Endothelial cell of hepatic sinusoid (primary cell): ENCODE measurements at regions not wholly inside any gene's neighbourhood (a gene's known extent, or its start where the extent isn't known, plus 50 kb on each side); places are given as distances from the start of the nearest gene placed in this dataset.

ENCODE experiments used
- in situ Hi-C: cut with HindIII; loops from 2 replicates; pipeline ENCODE4 v1.10.0; 2017; ENCODE audit warnings: low sequenced_read_pairs

DNA sequence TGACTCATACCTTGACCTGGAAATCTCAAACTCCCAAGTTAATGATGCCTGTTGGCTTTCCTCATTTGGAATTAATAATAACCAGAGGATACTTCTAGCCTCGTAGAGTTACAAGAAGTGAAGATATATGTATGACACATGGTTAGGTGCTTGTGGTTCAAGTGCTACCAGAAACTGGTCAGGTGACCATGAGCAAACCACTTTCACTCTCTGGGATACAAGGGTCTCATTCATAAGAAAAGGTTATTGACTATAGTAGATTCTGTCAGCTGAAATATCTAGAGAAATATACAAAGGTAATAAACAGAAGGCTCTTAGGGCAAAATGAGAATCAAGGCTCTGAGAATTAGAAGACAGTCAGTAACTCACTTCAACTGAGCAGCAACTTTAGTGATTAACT lies 233.3 kb downstream of the KCNA4 start:
- in situ Hi-C loops = no loop called here

DNA sequence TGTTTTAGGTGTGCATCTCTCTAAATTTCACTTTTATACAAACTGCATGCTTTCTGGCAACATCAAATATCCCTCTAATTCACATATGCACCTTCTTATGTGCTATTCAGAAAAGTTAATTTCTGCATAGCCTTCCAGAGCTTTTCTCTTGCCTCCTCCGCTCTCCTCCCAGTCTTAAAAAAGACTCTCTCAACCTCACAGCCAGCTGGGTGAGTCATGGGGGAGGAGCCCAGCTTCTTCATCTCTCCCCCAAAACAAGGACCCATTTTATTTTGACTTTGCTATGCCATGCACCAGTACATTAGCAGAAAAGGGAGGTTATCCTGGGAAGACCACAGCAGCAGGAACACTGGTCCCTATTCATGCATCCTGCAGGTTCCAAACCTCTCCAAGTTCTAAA lies 234.4 kb downstream of the KCNA4 start:
- in situ Hi-C loops = no loop called here

DNA sequence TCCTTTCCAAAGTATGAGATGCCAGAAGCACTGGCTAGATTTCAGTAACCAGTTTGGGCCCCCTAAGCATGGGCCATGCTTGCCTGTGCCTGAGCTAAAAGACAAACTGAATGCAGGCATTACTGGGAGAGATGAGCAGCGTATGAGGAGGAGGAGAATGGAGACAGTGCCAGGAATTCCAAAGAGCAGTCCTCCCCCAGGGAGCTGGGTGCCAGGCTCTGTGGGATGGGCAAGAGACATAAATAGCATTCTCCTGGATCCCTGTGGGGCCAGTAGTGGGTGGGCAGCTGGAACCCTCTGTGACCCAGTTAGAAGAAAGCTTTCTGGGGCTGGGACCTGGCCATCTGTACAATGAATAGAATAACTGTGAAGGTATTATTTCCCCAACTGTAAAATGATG lies 235.6 kb downstream of the KCNA4 start:
- in situ Hi-C loops = no loop called here

DNA sequence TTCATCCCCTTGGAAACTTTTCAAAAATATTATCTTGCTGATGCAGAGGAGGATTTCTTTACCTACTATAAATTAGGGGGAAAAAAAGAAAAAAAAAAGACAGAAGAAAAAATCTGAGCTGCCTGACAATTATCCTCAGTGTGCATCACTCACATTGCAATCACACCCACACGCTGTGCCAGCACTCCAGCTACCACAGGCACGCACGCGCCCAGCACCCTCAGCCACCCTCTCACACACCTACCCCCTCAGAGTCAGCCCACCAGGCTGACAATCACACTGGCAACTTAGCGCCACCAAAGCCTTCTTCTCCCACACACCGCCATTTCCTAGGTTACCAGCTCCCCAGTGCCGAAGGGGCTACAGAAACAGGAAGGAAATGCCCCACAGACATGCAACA lies 236.1 kb downstream of the KCNA4 start:
- in situ Hi-C loops = no loop called here

DNA sequence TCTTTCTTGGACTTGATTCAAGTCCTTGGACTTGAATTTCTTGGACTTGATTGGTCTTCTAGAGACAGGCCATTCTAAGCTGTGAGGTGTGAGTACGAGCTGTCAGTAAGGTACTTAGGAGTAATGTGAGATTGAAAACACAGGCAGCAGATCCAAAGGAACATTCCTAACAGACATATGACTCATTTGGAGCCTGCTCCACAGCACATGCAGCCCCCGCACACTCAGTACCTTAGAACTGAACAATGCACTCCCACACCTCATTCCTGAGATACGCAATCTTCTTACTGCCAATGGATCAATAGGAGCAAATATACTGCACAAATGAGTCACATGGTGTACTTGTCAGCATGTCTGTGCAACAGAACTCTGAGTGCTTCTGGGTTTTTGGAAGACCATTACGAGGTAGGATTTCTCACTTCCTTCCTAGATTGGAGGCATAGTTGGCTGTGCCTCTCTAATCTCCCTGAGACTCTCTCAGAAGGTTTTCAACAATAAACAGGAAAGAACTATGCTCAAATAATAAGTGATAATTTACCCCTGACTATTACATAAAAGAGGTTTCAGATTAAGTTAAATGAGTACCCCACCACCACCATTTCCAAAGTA lies 243.1 kb downstream of the KCNA4 start:
- in situ Hi-C loops = no loop called here

DNA sequence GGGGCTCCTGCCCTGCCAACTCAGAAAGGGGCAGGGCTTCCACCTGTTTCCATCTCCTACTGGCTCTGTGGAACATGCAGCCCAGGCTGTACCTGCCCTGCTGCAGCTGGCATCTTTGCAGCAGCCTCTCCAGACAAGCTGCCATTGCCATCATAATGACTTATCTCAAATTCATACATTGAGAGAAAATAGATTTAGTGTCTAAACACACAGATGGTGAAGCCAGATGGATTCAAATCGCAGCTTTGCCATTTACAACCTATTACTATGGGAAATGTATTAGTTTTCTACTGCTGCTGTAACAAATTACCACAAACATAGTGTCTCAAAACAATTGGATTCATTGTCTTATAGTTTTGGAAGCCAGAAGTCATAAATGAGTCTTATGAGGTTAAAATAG lies 260.0 kb downstream of the KCNA4 start:
- in situ Hi-C loops = no loop called here

DNA sequence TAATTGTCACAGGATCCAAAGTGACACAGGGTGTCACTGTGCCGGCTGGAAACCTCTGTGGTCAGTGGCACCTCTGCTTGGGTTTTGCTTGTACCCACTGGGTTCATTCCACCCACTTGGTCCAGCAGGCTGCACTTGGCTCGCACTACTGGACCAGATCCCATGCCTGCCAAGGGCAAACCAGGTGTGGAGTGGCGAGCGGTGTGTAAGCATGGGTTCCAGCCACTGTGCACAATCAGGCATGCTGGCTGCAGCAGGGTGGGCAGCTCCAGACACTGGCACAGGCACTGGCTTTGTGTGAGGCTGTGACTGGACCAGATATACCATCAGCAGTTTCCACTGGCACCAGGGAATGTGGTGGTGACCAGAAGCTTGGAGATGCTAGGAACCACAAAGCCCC lies 261.4 kb downstream of the KCNA4 start:
- in situ Hi-C loops = no loop called here

DNA sequence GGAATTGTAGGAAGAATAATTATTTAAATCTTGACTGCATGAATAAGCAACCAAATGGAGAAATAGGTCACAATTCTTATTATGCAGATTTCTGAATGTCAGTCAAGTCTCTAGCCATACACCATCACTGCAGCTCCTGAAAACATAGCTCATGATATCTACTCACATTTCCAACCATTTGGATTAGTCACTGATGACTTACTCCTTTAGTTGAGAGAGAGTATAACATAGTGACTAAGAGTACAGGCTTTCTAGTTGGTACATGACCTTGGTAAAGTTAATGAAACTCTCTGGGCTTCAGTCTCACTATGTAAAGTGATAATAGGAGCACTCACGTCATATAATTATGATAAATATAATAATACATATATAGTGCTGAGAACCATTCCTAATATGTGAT lies 265.2 kb downstream of the KCNA4 start:
- in situ Hi-C loops = no loop called here

DNA sequence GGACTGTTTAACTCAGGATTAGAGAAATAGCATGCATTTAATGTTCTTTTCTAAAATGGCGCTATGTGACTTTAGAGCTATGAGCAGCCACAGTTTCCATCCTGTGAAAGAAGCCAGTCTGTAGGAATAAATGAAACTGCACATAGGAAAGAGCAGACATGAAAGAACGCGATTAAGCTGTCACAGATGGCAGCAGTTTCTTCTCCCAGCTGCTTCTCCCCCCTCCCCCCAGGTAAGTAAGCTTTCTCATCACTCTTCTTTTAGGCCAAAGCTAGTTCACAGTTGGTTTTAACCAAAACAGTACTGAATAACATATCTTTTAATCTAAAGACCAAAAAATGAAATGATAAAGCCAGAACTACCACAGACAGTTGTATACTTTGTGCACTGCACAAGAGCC lies 266.4 kb downstream of the KCNA4 start:
- in situ Hi-C loops = no loop called here

DNA sequence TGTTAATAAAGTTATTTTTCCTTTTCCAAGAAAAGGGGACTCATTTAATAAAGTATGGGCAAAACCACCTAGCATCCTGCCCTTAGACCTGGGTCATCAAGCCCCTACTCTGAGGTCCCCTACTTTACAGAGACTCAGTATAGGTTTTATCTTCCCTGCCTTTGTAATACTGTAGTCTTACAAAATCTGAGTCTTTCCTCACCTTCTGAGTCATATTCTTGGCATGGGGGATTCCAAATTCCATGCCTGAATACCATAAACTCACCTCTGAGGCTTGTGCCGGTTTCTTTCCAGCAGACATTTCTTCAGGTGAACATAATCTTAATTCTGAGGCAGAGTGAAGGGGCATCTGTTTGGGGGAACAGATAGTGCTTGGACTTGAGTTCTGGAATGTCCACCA lies 282.5 kb downstream of the KCNA4 start:
- in situ Hi-C loops = no loop called here

DNA sequence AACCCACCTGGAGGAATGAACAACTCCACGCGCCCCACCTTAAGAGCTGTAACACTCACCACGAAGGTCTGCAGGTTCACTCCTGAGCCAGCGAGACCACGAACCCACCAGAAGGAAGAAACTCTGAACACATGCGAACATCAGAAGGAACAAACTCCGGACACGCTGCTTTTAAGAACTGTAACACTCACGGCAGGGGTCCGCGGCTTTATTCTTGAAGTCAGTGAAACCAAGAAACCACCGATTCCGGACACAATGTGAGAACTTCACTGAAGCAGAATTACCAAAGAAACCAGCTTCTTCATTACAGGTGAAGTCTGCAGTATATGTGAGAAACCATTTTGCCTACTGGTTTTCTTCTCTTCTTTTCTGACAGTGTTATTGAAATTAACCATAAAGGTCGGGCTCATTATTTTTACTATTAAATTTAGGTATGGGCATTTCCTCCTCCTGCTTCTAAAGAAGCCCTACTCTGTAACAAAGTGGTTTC lies 303.0 kb downstream of the KCNA4 start:
- in situ Hi-C loops = no loop called here

DNA sequence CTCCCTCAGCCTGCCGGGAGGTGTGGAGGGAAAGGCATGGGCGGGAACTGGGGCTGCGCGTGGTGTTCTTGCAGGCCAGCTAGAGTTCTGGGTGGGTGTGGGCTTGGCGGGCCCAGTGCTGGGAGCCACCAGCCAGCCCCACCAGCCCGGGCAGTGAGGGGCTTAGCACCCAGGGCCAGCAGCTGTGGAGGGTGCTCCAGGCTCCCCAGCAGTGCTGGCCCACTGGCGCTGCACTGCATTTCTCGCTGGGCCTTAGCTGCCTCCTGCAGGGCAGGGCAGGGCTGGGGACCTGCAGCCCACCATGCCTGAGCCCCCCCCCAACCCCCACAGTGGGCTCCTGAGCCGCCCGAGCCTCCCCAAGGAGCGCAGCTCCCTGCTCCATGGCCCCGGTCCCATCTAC lies 304.2 kb downstream of the KCNA4 start:
- in situ Hi-C loops = no loop called here

DNA sequence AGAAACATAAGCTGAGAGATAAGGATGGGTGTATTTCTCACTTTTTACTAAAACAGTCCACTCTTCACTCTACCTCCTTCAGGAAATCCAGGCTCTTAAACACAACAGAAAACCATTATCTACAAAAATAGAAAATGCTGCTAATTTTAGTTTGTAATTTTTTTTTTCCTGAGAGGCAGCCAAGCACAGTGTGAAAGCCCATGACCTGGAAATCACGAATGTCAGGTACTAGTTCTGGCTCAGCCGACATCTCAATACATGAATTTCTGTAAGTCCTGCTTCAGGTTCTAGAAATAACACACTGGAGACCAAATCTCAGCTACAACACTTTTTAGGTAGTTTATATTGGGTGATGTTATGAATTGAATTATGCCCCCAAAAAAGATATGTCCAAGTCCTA lies 308.9 kb downstream of the KCNA4 start:
- in situ Hi-C loops = no loop called here

DNA sequence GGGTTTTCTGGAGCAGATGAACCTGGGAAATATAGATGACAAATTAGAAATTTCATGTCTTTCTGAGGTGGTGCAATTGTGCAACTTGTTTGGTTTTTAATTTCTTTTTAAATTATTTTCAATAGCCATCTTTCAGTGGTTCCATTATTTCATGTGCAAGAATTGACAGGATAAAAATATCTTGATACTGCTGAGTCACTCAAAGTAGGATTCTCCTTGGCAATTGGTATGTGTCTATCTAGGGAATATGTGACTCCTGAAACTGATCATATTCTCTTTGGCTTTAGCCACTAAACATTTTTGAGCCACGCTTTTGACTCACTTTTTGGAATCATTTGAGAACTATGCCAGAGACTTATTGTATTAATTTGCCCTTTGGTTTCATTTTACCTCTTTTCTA lies 331.5 kb downstream of the KCNA4 start:
- in situ Hi-C loops = no loop called here

DNA sequence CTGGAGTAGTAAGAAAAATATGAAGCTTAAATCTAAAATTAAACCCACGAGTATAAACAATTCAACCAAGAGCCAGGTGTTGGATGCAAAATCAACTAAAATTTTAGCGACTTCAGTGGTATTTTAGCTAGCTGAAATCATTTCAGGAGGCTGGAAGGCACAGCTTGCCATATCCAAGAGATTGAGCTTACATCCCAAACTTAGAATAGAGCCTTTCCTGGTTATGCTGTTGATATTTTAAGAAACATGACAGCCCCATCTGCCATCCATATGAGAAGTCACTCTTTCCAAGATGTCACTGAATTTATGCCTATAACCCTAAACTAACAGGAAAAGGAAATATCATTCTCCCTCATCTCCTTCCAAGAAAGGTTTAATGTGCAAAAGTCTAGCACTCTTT lies 334.0 kb downstream of the KCNA4 start:
- in situ Hi-C loops = no loop called here

DNA sequence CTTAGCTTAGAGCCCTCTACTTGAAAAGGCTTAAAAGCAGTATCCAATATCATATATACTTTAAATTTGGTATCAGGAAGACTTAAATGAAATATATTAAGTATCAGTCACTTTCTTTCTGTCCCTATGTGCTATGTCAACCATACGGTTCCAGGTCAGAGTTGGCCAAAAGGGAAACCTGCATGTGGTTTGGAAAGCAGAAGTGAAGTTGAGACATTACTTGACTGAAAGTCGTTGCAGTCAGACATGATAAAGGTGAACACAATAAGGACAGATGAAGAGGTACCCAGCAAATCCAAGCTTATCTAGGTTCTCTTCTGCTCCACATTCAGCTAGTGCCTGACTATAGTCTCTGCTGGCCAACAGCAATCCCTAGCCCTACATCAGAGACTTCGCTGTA lies 336.8 kb downstream of the KCNA4 start:
- in situ Hi-C loops = no loop called here

DNA sequence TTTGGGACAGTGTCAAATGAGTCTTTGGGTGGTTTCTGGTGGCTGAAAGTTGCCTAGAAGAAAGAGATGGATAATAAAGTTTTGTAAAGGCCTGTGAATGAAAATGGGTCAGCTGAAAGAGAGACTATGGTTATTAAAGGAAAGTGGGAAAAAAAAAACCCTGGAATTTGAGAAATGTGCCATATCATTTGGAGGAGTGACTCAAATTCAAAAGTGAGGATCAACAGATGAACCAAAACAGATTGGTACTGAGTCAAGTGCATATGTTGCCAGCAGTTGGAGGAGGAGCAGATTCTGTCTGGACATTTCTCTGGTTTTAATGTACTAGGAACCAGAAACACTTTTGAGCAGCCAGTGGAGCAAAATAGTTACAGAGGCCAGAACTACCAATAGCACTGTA lies 339.8 kb downstream of the KCNA4 start:
- in situ Hi-C loops = no loop called here

DNA sequence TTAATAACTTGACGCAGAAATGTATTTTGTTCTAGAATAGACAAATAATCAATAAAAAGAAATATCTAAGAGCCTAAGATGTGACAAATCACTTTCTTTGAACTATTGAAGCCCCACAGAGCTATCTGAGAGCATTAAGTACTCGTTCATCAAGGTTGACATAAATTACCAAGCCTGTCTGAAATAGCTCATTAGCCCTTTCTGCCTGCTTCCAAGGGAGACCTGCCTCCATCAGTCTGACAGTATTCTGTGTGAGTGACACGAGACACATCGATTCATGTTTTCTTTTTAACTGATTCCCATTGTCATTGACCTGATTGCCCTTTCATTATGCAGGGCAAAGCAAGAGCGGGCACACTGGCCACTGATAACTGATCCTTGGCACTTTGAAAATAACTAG lies 347.5 kb downstream of the KCNA4 start:
- in situ Hi-C loops = no loop called here

DNA sequence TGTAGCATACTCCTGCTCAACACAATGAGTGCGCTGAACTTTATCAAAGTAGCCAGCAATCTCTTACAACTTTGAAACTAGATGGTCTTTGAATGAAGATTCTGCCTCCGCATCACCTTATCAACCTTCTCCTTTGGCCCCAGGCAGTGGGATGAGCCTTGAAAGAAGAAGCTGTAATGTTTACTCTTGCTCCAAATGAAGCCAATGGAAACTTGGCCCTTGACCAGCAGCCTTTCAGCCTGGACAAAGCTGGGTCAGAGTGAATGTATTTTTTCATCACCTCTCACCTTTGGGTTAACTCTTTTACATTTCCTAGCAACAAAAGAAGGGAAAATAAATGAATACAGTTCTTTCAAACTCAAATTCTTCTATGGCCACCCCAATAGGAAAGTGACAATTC lies 359.1 kb downstream of the KCNA4 start:
- in situ Hi-C loops = no loop called here

DNA sequence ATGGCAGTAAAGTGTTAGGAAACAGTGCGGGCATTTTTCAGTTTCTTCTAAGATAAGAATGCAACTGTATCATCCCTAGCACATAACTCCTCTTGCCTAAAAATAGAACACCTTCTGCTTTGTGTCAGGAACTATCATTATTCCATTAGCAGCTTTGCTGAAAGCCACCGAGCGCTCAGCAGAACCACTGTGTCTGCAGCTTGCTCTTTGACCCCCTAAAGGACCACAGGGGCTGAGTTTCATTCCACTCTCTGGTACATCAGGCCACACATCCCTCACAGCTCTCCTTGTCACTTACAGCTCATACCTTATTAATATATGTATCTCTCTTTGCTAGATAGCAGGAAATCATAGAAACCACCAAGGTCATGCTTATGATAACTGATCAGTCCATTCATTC lies 360.2 kb downstream of the KCNA4 start:
- in situ Hi-C loops = no loop called here

DNA sequence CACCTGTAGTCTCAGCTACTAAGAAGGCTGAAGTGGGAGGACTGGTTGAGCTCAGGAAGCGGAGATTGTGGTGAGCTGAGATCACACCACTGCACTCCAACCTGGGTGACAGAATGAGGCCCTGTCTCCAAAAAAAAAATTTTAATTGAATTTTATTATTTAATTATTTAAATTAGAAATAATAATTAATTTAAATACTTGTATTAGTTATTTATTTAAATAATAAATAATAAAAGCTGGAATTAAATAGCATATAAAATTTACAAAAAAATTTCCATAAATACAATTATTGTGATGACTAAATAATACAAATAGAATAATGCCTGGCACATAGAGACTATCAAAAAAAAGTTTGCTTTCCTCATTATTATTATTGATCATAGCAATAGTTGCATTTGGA lies 371.5 kb downstream of the KCNA4 start:
- in situ Hi-C loops = no loop called here

DNA sequence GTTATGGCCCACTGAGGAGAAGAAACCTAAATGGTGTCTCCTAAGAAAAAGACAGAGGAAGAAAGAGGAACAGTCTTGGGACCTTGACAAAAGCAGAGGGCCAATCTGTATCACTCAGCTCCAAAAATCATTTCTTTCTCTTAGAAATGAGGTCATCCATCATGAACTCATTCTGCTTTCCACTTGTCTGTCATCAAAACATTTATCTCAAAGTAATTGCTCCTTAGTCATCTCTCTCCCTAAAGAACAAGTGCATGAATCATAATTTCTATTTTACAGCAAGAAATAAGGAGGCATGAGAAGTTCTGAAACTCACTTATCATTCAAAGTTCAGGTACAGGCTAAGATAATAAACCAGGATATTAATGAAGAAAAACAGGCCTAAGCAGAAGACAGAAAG lies 375.6 kb downstream of the KCNA4 start:
- in situ Hi-C loops = no loop called here

DNA sequence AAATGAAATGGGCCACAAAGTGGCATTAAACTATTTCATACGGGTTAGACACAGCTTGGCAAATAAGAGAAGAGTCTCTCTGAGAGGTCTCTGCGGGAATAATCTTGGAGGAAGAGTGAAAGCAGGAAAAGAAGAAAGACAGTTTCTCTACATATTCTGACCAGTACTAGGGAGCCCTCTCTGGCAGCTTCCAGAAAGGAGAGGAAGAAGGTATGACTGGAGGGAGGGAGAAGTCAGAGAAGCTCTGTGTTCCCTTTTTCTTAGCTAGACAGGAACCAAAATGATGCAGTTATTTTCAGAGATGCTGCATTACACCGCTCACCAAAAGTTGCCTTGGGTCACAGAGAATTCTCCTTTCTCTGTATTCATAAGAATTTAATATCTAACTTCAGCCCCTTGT lies 382.1 kb downstream of the KCNA4 start:
- in situ Hi-C loops = loop anchor here (5.0 kb wide), 2 partner anchors 58 to 103 kb away; no protein-coding TSS in a partner anchor
